Fibroblast of upper back skin (primary cell): ENCODE measurements at regions not wholly inside any gene's neighbourhood (a gene's known extent, or its start where the extent isn't known, plus 50 kb on each side); places are given as distances from the start of the nearest gene placed in this dataset.
A peak's percentile ranks its signal among the peaks of the same experiment; 100 is the strongest.

ENCODE experiments used
- DNase-seq: peaks from one replicate; pipeline ENCODE4 v3.0.0-alpha.2; 2013

DNA sequence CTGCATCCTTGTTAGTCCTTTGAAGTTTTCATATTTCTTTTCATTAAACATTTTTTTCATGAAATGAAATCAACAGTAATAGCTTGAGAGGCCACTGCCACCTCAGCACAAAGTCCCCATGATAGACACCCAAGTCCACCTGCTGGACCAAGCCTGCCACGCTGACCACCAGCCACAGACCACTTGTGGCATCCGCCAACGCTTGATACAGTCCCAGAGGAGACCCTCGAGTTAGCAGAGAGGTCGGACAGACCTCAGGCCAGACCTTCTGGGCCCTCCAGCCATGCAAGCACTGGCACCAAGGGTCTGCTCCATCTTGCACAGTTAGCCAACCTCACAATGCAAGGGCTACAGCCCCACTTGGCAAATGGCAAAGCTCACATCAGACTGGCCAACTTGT is 91.8 kb upstream of the RTL6 start:
- DNase-seq, result no peak

DNA sequence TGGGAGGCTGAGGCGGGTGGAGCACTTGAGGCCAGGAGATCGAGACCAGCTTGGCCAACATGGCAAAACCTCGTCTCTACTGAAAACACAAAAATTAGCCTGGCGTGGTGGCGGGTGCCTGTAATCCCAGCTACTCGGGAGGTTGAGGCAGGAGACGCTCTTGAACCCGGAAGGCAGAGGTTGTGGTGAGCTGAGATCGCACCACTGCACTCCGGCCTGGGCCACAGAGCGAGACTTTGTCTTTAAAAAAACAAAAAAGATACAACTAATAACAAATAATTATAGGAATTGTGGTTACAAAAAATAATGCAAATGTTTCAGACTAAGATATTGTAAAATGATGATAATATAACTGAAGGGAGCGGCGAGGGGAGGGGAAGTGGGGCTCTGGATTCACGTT is 90.3 kb upstream of the RTL6 start:
- no peak for DNase-seq

DNA sequence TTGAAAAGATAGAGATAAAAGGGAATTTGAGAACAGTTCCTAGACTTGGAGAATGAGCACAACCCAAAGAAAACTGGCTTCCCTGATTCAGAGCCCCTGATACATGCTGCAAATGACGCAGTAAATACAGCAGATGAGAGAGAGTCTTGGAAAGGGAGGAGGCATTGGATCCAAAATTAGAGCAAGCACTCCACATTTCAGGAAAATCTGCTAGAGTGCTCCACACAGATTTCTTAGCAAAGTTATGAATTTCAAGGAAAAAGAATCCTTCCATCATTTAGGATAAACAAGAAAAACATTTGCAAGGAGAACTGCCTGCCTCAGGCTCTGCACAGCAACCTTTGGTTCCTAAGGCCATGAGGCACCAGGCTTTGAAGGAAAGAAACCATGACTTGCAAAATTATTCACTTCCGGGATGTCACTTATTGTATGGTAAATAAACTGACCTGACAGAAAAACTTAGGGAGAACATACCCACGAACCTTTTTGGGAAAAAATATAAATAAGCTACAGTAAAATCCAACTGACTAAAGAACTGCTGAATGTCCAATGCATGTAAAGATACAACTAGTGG is 89.8 kb upstream of the RTL6 start:
- DNase-seq, result no peak

DNA sequence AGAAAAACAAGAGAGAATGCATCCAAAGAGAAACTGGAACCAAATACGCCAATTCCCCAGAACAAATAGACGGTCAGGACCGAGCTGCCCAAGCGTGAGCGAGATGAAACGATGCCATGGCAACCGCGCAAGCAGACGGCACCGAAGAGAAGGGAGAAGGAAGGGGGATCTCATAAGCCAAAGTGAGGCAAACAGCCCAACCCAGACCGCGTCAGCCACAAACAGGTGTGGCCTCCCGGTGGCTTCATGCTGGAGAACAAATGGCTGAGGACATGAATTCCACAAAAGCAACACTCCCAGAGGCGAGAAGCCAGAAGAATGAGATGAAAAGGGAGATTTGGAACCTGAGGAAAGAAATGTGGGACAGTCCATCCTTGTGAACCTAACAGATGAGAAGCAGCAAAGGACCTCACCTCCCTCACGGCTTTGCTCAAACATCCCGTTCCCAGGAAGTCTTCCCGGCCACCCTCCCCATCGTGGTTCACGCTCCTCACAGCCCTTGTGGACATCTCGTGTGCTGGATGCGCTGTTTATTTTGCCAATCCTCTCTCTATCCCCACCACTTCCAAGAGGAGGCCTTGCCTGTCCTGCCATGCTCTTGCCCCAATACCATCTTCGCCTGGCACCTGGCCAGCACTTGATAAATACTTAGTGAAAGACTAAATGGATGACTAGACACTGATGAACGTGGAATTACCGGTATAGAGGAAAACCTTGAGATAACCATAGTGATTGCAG is 89.1 kb upstream of the RTL6 start:
- no peak for DNase-seq

DNA sequence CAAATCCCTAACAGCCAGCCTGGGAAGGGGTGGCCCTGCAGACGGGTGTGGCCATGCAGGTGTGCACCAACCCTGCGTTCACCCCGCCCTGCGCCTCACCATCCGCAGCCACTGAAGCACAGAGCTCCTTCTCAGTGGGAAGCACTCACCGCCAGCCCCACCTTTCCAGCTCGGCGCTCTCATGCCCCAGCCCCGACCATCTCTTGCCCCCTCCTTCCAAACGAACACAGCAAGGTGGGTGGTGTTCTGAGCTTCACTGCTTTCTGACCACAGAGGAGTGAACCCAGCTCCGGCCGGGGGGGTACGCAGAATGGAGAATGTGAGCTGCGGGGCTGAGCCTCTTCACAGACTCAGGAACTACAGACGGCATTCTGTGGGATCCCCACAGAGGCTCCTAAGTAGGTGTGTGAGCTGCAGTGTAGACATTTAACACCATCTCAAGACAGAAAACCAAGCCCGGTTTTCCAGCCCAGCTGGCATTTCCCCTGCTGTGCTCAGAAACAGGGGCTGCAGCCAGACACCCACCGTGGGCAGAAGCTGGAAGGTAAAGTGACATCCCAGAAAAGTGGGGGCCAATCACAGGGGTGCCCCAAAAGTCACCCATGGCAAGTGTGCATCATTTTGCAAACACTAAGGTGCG is 88.4 kb upstream of the RTL6 start:
- no peak for DNase-seq

DNA sequence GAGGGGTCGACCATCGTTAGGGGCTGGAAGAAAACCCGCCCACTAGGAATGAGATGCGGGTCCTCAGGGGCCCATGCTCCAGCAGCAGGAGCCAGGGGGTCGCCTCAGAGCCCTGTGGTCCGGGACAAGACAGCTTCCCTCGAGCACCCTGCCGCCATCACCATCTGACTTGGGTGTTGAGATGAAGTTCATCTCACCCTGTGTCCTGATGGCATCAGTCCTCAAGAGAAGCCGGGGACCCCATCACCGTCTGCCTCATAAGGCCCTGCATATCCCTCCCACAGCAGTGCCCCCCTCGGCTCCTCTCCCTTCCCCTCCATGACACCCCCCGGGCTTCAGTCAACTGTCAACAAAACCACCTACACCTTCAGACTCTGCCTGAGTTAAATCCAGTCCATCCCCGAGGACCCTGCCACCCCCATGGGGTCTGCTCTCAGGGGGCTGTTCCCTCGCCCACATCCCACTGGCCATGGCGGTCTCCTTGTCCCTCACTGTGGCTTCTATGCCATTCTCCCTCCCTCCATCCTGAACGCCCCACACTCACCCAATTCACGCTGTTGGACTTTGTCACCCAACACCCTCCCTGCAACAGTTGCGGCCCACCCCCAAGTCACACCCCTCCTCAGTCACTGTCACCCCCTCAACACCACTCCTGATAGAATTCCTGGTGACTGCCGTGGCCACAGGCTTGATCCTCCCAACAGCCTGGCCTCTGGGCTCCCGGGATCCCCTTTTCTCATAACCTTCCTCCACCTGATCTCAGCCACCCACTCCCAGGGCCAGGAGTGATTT is 87.7 kb upstream of the RTL6 start:
- DNase-seq, result no peak

DNA sequence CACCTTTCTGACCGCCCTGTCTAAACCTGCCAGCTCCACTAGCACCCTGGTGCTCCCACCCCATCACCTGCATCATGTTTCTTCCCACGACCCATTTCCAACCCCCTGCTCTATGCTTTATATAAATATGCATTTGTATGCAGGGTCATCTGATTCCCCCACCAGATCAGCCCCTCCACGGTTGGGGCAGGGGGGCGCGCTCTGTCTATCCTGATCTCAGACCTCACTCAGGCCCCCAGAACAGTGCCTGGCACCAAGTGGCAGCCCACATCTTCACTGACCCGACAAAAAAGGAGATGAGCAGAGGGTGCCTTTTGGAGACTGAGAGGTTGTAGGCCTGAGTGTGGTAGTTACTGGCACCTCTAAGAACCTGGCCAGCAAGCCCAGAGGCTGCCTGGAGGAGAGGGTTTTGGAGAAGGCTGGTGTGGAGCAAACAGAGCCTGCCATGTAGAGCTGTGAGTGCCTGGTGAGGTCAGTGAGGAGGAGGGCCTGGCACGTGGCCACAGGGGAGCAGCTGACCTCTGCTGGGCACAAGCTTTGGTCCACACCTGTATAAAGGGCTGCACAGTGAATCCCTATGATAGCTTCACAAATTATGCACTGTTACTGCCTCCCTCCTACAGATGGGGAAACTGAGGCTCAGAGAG is 86.3 kb upstream of the RTL6 start:
- DNase-seq, result no peak

DNA sequence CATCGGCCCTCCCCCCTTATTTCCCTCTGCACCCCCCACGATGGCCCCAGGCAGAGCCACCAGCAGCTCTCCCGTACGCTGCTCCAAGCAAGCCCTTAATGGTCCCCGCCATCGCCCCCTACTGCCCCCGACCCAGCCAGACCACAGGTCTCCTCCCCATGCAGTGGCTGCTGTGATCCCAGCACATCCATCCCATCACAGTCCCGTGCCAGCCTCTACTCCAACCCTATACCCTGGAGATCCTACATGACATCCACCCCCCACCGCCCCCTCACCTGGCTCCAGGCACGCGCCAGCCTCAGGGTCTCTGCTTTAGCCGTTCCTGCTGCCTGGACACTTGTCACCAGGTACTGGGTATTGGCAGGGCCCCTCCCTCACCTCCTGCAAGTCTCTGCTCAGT is 85.8 kb upstream of the RTL6 start:
- DNase-seq, result no peak

DNA sequence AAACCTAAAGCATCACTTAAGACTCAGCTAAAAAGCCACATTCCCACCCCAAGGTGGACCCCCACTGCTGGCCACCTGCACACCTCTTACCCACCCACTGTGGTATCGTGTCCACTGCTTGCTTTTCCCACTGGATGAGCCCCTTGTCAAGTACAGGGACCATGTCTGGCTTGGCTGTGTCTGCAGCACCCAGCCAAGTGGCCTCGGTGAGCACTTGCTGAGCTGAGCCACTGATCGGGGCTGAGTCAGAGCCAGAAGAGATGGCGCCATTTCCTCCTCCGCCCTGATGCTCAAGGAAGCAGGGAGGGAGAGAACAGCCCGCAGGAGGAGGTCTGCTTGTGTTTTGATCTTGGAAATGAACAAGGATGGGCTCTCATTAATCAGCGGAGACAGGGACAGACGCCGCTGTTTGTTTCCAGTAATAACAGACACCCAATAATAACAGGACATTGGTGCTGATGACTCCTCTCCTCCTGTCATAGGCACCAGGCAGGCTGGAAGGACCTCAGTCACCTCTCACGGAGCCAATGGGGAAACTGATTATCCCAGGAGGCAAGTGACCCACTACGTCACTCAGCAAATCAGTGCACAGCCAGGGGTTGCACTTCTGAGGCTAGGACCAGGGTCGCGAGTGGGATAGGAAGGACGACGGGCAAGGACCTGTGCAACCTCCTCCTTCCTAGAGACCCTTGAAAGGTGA is 85.2 kb upstream of the RTL6 start:
- DNase-seq, result peak; percentile 9

DNA sequence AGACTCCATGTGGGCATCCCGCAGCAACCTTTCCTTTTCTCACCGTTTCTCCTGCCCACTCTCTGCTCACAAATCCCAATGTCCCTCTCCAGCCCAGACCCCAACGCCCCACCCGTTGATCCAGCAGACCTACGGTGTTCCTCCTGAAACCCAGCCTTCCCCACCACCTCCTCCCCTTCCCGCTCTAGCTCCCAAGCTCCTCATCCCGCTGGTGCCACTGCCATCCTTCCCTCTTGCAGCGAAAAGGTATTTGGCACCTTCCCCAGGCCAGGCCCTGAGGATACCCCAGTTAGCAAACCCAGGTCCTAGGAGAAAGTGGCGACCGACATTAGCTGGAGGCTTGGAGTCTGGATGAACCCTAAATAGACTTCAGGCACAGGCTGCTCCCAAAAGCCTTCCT is 84.0 kb upstream of the RTL6 start:
- no peak for DNase-seq

DNA sequence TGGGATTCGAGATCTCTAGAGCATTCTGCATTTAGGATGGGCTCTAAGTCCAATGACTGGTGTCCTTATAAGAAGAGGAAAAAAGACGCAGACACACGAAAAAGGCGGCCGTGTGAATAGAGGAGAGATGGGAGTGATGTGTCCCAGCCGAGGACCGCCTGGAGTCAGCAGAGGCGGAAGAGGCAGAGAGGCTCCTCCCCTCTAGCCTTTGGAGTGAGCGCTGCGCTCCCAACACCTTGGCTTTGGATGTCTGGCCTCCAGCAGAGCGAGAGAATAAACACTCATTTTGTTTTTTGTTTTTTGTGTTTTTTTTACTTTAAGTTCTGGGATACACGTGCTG is 83.0 kb upstream of the RTL6 start:
- DNase-seq, result no peak

DNA sequence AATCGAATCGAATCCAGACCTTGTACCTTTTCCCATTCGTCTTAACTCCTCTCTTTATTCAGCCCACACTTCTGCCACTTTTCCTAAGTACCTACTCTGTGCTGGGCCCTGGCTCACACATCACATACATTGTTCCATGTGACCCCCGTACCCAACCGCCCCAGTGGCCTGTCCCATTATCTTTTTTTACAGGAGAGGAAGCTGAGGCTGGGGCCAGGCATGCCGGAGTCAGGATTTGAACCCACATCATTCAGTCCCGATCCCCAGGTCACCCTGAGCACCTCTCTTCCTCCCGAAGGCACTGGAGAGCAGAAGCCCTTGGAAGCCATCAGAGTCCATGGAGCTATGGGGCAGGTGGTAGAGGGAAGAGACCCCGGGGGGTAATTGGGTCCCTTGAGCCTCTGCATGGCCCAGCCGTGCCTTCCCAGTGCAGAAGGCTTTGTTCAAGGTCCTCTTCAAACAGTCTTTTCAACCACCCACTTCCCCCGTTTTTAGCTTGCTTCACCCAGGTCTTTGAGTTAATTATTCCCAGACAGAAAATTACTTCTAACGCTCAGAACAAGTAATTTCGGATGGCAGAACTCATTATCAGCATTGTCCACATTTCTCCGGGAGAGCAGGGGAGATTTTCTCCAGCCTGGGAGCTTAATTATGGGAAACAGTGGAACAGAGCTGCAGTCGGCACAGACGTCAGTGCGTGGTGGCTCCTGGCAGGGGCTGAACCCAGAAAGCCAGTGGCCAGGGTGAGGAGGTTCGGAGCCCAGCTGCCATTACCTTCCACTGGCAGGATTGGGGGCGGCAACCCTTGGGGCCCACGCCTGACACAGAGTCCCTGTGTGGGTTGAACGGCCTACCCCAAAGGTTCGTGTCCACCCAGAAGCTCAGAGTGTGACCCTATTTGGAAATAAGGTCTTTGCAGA is 82.4 kb upstream of the RTL6 start:
- DNase-seq, result no peak

DNA sequence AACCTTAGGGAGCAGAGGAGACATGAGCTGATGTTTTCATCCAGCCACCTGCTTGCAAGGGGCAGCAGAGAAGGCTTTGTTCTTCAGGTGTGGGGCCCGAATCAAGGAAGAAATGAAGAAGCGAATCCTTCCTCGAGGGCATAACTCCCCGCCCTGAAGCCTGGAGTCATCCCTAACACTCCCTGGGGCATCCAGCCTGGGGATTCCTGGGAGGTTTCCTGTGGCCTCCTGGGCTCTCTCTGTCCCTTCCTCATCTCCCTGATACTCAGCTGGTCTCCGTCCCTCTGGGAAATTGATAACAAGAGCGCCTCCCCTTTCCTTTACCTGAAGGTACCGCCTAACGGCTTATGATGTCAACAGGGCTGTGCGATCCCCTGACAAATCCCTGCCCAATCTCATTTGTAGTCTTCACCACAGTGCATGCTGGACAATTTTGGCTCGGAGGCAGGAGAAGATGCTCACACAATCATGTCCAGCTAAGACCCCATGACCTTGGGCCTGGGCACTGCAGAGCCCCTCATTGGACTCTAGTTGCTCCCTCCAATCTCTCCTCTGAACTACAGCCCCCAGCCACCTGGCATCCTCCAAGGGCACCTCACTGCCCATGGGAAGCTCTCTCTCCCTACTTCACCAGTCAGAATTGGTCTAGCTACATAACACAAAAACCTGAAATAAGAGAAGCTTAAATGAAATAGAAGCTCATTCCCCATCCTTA is 80.6 kb upstream of the RTL6 start:
- no peak for DNase-seq

DNA sequence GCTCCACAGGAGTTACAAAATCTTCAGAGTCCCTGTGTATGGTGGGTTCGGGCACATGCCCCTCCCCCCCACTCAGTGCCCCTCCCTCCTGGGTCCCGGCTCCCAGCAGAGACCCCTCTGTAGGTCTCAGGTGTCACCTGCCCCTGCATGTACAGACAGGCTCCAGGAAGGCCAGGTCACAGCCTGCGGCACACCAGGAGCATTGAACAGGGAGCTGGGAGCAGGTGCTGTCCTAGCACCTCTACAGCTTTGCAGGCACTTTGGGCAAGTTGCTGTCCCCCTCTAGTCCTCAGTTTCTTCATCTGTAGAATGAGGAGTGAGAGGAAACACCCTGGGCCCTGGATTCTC is 80.1 kb upstream of the RTL6 start:
- no peak for DNase-seq

DNA sequence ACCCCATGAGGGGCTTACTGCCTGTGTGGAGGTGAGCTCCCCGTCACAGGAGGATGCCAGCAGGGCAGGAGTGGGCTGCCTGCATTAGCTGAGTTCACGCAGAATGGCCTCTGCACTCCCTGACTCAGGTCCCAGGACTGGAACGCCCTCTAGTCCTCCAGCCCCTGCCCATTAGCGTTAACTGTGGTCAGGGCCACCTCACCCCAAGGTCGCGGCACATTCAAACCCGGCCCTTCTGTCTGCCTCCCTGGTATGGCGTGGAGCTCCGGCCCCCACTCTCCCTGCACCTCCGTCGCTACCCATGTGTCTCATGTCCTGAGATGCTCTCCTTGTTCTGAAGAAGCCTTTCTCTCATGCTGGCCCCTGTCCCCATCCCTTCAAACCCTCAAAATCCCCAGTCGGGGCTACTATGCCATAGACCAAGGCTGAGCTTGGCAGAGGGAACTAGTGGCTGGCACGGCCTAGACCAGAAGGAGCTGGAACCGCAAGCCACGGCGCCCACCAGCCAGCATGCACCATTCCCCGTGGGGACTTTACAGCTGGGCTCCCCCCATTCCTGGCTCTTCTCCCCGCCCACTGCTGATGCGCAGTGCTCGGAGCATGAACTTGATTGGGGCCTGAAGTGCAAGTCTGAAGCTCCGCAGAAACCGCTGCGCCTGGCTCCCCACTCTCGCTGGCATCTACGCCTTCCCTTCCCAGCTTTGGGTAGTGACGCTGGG is 79.5 kb upstream of the RTL6 start:
- DNase-seq, result no peak

DNA sequence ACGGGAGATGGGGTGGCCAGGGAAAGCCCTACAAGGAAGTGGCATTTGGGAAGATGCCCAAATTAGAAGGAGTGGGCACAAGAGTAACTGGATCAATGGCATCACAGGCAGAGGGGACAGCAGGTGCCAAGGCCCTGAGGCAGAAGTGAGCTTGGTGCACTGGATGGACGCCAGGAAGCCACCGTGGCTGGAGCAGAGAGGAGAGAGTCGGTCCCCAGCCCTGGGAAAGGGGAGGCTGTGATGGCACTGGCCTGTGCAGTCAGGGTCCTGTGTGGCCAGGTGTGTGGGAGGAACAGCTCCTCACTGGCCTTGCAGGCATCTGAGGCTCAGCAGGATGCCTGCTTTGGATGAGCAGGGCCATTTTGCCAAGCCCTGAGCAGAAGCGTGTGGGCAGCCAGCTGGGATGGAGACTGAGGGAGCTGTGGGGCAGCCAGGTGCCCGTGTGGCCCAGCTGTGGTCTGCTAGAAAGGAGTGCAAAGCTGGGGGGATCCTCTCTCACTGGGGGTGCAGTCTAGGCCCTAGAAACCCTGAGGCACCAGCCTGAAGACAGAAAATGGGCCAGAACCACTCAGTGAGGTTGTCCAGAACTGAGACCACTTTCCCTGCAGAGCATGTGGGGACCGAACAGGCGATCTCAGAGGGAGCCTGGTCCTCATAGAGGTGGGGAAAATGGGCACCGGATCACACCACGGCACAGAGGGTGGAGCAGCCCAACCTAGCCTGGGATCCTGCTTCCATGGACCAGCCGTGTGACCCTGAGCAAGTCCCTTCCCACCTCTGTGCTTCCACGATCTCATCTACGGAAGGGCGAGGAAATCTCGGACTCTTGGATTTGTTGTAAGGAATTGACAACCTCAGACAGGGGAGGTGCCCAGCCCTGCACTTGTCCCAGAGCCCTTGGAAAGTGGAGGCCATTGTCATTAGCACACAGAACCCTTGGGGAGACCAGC is 78.6 kb upstream of the RTL6 start:
- DNase-seq, result no peak

DNA sequence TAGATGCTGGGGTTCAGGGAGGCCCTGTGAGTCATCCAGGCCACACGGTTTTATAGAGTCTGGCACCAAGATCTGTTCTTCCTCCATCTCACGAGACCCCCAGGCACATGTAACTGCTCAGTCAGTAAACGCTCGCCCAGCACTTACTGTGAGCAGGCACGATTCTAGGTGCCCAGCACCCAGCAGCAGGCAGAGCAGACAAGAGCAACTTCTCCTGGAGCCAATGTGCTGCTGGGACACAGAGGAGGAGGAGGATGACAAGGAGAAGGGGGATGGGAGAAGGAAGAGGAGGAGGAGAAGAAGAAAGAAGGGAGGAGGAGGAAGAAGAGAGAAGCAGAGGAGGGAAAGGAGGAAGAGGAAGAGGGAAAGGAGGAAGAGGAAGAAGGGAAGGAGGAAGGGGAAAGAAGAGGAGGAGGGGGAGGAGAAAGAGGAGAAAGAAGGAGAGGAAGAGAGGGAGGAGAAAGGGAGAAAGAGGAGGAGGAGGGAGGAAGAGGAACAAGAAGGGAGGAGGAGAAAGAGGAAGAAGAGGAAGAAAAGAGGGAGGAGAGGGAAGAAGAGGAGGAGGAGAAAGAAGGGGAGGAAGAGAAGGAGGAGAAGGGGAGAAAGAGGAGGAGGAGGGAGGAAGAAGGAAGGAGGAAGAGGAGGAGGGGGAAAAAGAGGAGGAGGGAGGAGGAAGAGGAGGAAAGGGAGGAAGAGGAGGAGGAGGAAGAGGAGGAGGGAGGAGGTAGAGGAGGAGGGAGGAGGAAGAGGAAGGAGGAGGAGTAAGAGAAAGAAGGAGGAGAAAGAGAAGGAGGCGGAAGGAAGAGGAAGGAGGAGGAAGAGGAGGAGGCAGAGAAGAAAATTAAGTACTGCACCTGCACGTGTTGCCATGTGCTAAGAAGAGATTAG is 77.6 kb upstream of the RTL6 start:
- no peak for DNase-seq
